ENCODE measurements at regions not wholly inside any gene's neighbourhood (a gene's known extent, or its start where the extent isn't known, plus 50 kb on each side); places are given as distances from the start of the nearest gene placed in this dataset.

- no peak overlapping the region for H3K27ac ChIP-seq (ENCODE audit: low read depth, low read length)
- H3K9ac ChIP-seq (ENCODE audit: low read depth, low read length): no peak overlapping the region
- no peaks in the 10 kb centered on the region for H3K9me3 ChIP-seq (ENCODE audit: insufficient read depth, low read depth, low read length)
- no peaks in the 10 kb centered on the region for H3K36me3 ChIP-seq (ENCODE audit: insufficient read depth, low read length)
- peaks cover 4% of the 10 kb centered on the region for H3K27me3 ChIP-seq (ENCODE audit: insufficient read depth, low read length)
- H3K4me3 ChIP-seq (ENCODE audit: low read length): no peak overlapping the region
- no peaks in the 10 kb centered on the region for H3K4me1 ChIP-seq (ENCODE audit: insufficient read depth, low read length)
- WGBS: 91% methylated on average over 2 of the region's 2 CpGs
Observed at GRCh38 chr12:89238593-89238992, 113.7 kb downstream of the DUSP6 start.

GRCh38 chr12:89237763-89238162 lies 114.5 kb downstream of the DUSP6 start:
- no peak overlapping the region for H3K4me3 ChIP-seq (ENCODE audit: low read length)
- no peaks in the 10 kb centered on the region for H3K27me3 ChIP-seq (ENCODE audit: insufficient read depth, low read length)
- no peaks in the 10 kb centered on the region for H3K4me1 ChIP-seq (ENCODE audit: insufficient read depth, low read length)
- 89% methylated on average over 1 of the region's 1 CpG for whole genome bisulfite sequencing
- H3K9ac ChIP-seq (ENCODE audit: low read depth, low read length): no peak overlapping the region
- H3K36me3 ChIP-seq (ENCODE audit: insufficient read depth, low read length): no peaks in the 10 kb centered on the region
- no peak overlapping the region for H3K27ac ChIP-seq (ENCODE audit: low read depth, low read length)
- no peaks in the 10 kb centered on the region for H3K9me3 ChIP-seq (ENCODE audit: insufficient read depth, low read depth, low read length)

GRCh38 chr12:89236748-89237383 lies 115.4 kb downstream of the DUSP6 start:
- 91% methylated on average over 3 of the region's 3 CpGs for WGBS
- Histone ChIP-seq H3K27me3 (ENCODE audit: insufficient read depth, low read length) (no peaks in the 10 kb centered on the region), H3K4me3 (ENCODE audit: low read length) (no peak overlapping the region), H3K9me3 (ENCODE audit: insufficient read depth, low read depth, low read length) (no peaks in the 10 kb centered on the region), H3K27ac (ENCODE audit: low read depth, low read length) (no peak overlapping the region), H3K36me3 (ENCODE audit: insufficient read depth, low read length) (no peaks in the 10 kb centered on the region), H3K4me1 (ENCODE audit: insufficient read depth, low read length) (no peaks in the 10 kb centered on the region), H3K9ac (ENCODE audit: low read depth, low read length) (no peak overlapping the region)

- H3K27me3 ChIP-seq (ENCODE audit: insufficient read depth, low read length): no peaks in the 10 kb centered on the region
- 100% methylated on average over 1 of the region's 1 CpG for WGBS
Observed at GRCh38 chr12:89236237-89236636, 116.1 kb downstream of the DUSP6 start.

GRCh38 chr12:89235189-89235993 lies 116.9 kb downstream of the DUSP6 start:
- Histone ChIP-seq H3K4me1 (ENCODE audit: insufficient read depth, low read length) (no peaks in the 10 kb centered on the region), H3K36me3 (ENCODE audit: insufficient read depth, low read length) (no peaks in the 10 kb centered on the region), H3K27ac (ENCODE audit: low read depth, low read length) (no peak overlapping the region), H3K9ac (ENCODE audit: low read depth, low read length) (no peak overlapping the region), H3K27me3 (ENCODE audit: insufficient read depth, low read length) (no peaks in the 10 kb centered on the region), H3K4me3 (ENCODE audit: low read length) (no peak overlapping the region), H3K9me3 (ENCODE audit: insufficient read depth, low read depth, low read length) (no peaks in the 10 kb centered on the region)
- 94% methylated on average over 3 of the region's 5 CpGs for WGBS

More at GRCh38 chr12:89236237-89236636, 116.1 kb downstream of the DUSP6 start:
- Histone ChIP-seq H3K9ac (ENCODE audit: low read depth, low read length) (no peak overlapping the region), H3K4me3 (ENCODE audit: low read length) (no peak overlapping the region), H3K4me1 (ENCODE audit: insufficient read depth, low read length) (no peaks in the 10 kb centered on the region), H3K9me3 (ENCODE audit: insufficient read depth, low read depth, low read length) (no peaks in the 10 kb centered on the region), H3K36me3 (ENCODE audit: insufficient read depth, low read length) (no peaks in the 10 kb centered on the region), H3K27ac (ENCODE audit: low read depth, low read length) (no peak overlapping the region)

GRCh38 chr12:89234324-89235114 lies 117.8 kb downstream of the DUSP6 start:
- H3K9me3 ChIP-seq (ENCODE audit: insufficient read depth, low read depth, low read length): no peaks in the 10 kb centered on the region
- no peaks in the 10 kb centered on the region for H3K36me3 ChIP-seq (ENCODE audit: insufficient read depth, low read length)
- WGBS: 95% methylated on average over 4 of the region's 4 CpGs
- H3K27ac ChIP-seq (ENCODE audit: low read depth, low read length): no peak overlapping the region
- no peak overlapping the region for H3K4me3 ChIP-seq (ENCODE audit: low read length)
- H3K27me3 ChIP-seq (ENCODE audit: insufficient read depth, low read length): no peaks in the 10 kb centered on the region
- H3K4me1 ChIP-seq (ENCODE audit: insufficient read depth, low read length): no peaks in the 10 kb centered on the region
- H3K9ac ChIP-seq (ENCODE audit: low read depth, low read length): no peak overlapping the region

- Histone ChIP-seq H3K27ac (ENCODE audit: low read depth, low read length) (no peak overlapping the region), H3K4me1 (ENCODE audit: insufficient read depth, low read length) (peaks cover 19% of the 10 kb centered on the region), H3K27me3 (ENCODE audit: insufficient read depth, low read length) (no peaks in the 10 kb centered on the region), H3K9me3 (ENCODE audit: insufficient read depth, low read depth, low read length) (no peaks in the 10 kb centered on the region), H3K36me3 (ENCODE audit: insufficient read depth, low read length) (no peaks in the 10 kb centered on the region), H3K4me3 (ENCODE audit: low read length) (no peak overlapping the region), H3K9ac (ENCODE audit: low read depth, low read length) (no peak overlapping the region)
- WGBS: 98% methylated on average over 1 of the region's 1 CpG
Observed at GRCh38 chr12:89231686-89232085, 120.6 kb downstream of the DUSP6 start.

- Histone ChIP-seq H3K36me3 (ENCODE audit: insufficient read depth, low read length) (no peaks in the 10 kb centered on the region), H3K9ac (ENCODE audit: low read depth, low read length) (no peak overlapping the region), H3K4me3 (ENCODE audit: low read length) (no peak overlapping the region), H3K27me3 (ENCODE audit: insufficient read depth, low read length) (no peaks in the 10 kb centered on the region), H3K4me1 (ENCODE audit: insufficient read depth, low read length) (peaks cover 27% of the 10 kb centered on the region), H3K27ac (ENCODE audit: low read depth, low read length) (no peak overlapping the region), H3K9me3 (ENCODE audit: insufficient read depth, low read depth, low read length) (no peaks in the 10 kb centered on the region)
- 94% methylated on average over 2 of the region's 2 CpGs for WGBS
Observed at GRCh38 chr12:89230376-89231315, 121.7 kb downstream of the DUSP6 start.

- Histone ChIP-seq H3K36me3 (ENCODE audit: insufficient read depth, low read length) (no peaks in the 10 kb centered on the region), H3K27me3 (ENCODE audit: insufficient read depth, low read length) (no peaks in the 10 kb centered on the region), H3K9me3 (ENCODE audit: insufficient read depth, low read depth, low read length) (no peaks in the 10 kb centered on the region), H3K9ac (ENCODE audit: low read depth, low read length) (no peak overlapping the region), H3K4me3 (ENCODE audit: low read length) (no peak overlapping the region), H3K27ac (ENCODE audit: low read depth, low read length) (no peak overlapping the region), H3K4me1 (ENCODE audit: insufficient read depth, low read length) (peaks cover 32% of the 10 kb centered on the region)
- 86% methylated on average over 2 of the region's 3 CpGs for WGBS
Observed at GRCh38 chr12:89228491-89228890, 123.8 kb downstream of the DUSP6 start.

- no peaks in the 10 kb centered on the region for H3K36me3 ChIP-seq (ENCODE audit: insufficient read depth, low read length)
- no peaks in the 10 kb centered on the region for H3K9me3 ChIP-seq (ENCODE audit: insufficient read depth, low read depth, low read length)
- no peak overlapping the region for H3K9ac ChIP-seq (ENCODE audit: low read depth, low read length)
- WGBS: 90% methylated on average over 2 of the region's 2 CpGs
- no peak overlapping the region for H3K27ac ChIP-seq (ENCODE audit: low read depth, low read length)
- H3K27me3 ChIP-seq (ENCODE audit: insufficient read depth, low read length): no peaks in the 10 kb centered on the region
- H3K4me1 ChIP-seq (ENCODE audit: insufficient read depth, low read length): peaks cover 32% of the 10 kb centered on the region
- H3K4me3 ChIP-seq (ENCODE audit: low read length): no peak overlapping the region
Observed at GRCh38 chr12:89227774-89228173, 124.5 kb downstream of the DUSP6 start.
